ENCODE measurements at regions not wholly inside any gene's neighbourhood (a gene's known extent, or its start where the extent isn't known, plus 50 kb on each side); places are given as distances from the start of the nearest gene placed in this dataset.
"Not testable (repeated sequence)": the region's sequence is repeated elsewhere in the genome, so short reads cannot be mapped to it uniquely, and the experiment has no call there.

GRCh38 chr2:215819713-215820112 is 193.6 kb downstream of the MREG start:
- TF ChIP-seq CTCF, POLR2A (IDR thresholded peaks at IDR 0.05): not testable (repeated sequence)

All from right lobe of liver (tissue), 4 donors.